ENCODE measurements at regions not wholly inside any gene's neighbourhood (a gene's known extent, or its start where the extent isn't known, plus 50 kb on each side); places are given as distances from the start of the nearest gene placed in this dataset.

- H4K20me1 ChIP-seq: no peaks in the 10 kb centered on the region
- H3K27ac ChIP-seq: no peak overlapping the region
- no peaks in the 10 kb centered on the region for H3K9me3 ChIP-seq
- H3K4me1 ChIP-seq: no peaks in the 10 kb centered on the region
- TF ChIP-seq Cebpa-rat (IDR thresholded peaks at IDR 0.05): no peak
- no peak overlapping the region for H3K4me2 ChIP-seq
- no peaks in the 10 kb centered on the region for H3K27me3 ChIP-seq
- H3K36me3 ChIP-seq: no peaks in the 10 kb centered on the region
- no peak overlapping the region for H3K9ac ChIP-seq
- no peak overlapping the region for H3K4me3 ChIP-seq
Measured at GRCh38 chr10:57988964-57989363, 278.7 kb downstream of the IPMK start.

- Histone ChIP-seq H3K27me3 (no peaks in the 10 kb centered on the region), H3K9me3 (no peaks in the 10 kb centered on the region), H4K20me1 (no peaks in the 10 kb centered on the region), H3K36me3 (no peaks in the 10 kb centered on the region), H3K4me3 (no peak overlapping the region), H3K4me2 (no peak overlapping the region), H3K27ac (no peak overlapping the region), H3K9ac (no peak overlapping the region), H3K4me1 (no peaks in the 10 kb centered on the region)
- no peak for TF ChIP-seq Cebpa-rat (IDR thresholded peaks at IDR 0.05)
Measured at GRCh38 chr10:57987055-57987721, 280.5 kb downstream of the IPMK start.

- no peaks in the 10 kb centered on the region for H3K9me3 ChIP-seq
- no peaks in the 10 kb centered on the region for H3K36me3 ChIP-seq
- H3K9ac ChIP-seq: no peak overlapping the region
- no peak overlapping the region for H3K4me3 ChIP-seq
- no peak overlapping the region for H3K27ac ChIP-seq
- no peak for TF ChIP-seq Cebpa-rat (IDR thresholded peaks at IDR 0.05)
- no peaks in the 10 kb centered on the region for H3K4me1 ChIP-seq
- H3K27me3 ChIP-seq: no peaks in the 10 kb centered on the region
- H4K20me1 ChIP-seq: no peaks in the 10 kb centered on the region
- no peak overlapping the region for H3K4me2 ChIP-seq
Measured at GRCh38 chr10:57986422-57986821, 281.3 kb downstream of the IPMK start.

GRCh38 chr10:57983281-57983791, 284.4 kb downstream of the IPMK start:
- H3K9ac ChIP-seq: no peak overlapping the region
- H3K4me3 ChIP-seq: no peak overlapping the region
- H3K4me2 ChIP-seq: no peak overlapping the region
- H3K9me3 ChIP-seq: no peaks in the 10 kb centered on the region
- no peaks in the 10 kb centered on the region for H4K20me1 ChIP-seq
- H3K27me3 ChIP-seq: no peaks in the 10 kb centered on the region
- no peaks in the 10 kb centered on the region for H3K36me3 ChIP-seq
- no peak for TF ChIP-seq Cebpa-rat (IDR thresholded peaks at IDR 0.05)
- no peaks in the 10 kb centered on the region for H3K4me1 ChIP-seq
- no peak overlapping the region for H3K27ac ChIP-seq

GRCh38 chr10:57982091-57982490, 285.6 kb downstream of the IPMK start:
- Histone ChIP-seq H4K20me1 (no peaks in the 10 kb centered on the region), H3K9me3 (no peaks in the 10 kb centered on the region), H3K4me3 (no peak overlapping the region)

DNA sequence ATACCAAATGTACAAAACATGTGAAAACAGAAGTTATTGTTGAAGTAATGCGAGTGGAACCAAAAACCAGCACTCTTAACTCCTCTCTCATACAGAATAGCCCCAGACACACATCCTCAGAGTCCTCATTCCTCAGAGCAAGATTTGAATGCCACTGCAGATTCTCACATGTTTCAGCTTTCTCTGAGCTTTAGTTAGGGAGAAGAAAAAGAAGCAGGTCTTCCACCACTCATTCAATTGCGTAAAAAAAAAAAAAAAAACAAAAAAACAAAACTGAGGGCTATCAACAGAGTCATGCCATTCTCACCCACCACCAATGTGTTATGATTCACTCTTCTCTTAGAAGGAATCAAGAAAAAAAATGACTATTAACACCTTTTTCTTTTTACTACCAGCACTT, 287.7 kb downstream of the IPMK start:
- H3K27me3 ChIP-seq: no peaks in the 10 kb centered on the region
- no peak overlapping the region for H3K4me3 ChIP-seq
- no peaks in the 10 kb centered on the region for H3K9me3 ChIP-seq
- H3K36me3 ChIP-seq: no peaks in the 10 kb centered on the region
- H4K20me1 ChIP-seq: no peaks in the 10 kb centered on the region
- no peak for TF ChIP-seq Cebpa-rat (IDR thresholded peaks at IDR 0.05)
- no peak overlapping the region for H3K4me2 ChIP-seq
- no peak overlapping the region for H3K9ac ChIP-seq
- H3K4me1 ChIP-seq: no peaks in the 10 kb centered on the region
- no peak overlapping the region for H3K27ac ChIP-seq

More at GRCh38 chr10:57982091-57982490, 285.6 kb downstream of the IPMK start:
- Histone ChIP-seq H3K27me3 (no peaks in the 10 kb centered on the region), H3K4me1 (no peaks in the 10 kb centered on the region), H3K4me2 (no peak overlapping the region), H3K9ac (no peak overlapping the region), H3K36me3 (no peaks in the 10 kb centered on the region), H3K27ac (no peak overlapping the region)
- TF ChIP-seq Cebpa-rat (IDR thresholded peaks at IDR 0.05): no peak

DNA sequence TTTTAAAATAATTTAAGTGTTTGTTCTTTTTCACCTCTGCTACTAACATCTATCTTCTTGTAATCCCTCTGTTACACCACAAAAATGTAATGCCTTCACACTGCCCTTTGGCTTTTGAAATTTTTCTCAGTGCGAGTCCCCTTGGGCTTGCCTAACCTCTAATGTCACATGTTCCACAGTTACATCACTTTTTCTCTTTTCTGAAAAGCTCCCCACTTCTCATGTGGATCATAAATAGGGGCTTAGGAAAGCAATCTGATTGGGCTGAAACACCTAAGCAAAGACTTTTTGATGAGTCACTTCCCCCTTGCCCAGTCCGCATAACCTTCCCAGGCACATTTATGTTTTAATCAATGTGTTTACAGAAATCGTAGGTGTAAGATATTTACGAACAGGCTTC, 288.2 kb downstream of the IPMK start:
- no peak overlapping the region for H3K9ac ChIP-seq
- H3K4me3 ChIP-seq: no peak overlapping the region
- H4K20me1 ChIP-seq: no peaks in the 10 kb centered on the region
- H3K36me3 ChIP-seq: no peaks in the 10 kb centered on the region
- no peaks in the 10 kb centered on the region for H3K27me3 ChIP-seq
- H3K4me1 ChIP-seq: no peaks in the 10 kb centered on the region
- no peaks in the 10 kb centered on the region for H3K9me3 ChIP-seq
- no peak overlapping the region for H3K27ac ChIP-seq
- no peak overlapping the region for H3K4me2 ChIP-seq
- TF ChIP-seq Cebpa-rat (IDR thresholded peaks at IDR 0.05): no peak

DNA sequence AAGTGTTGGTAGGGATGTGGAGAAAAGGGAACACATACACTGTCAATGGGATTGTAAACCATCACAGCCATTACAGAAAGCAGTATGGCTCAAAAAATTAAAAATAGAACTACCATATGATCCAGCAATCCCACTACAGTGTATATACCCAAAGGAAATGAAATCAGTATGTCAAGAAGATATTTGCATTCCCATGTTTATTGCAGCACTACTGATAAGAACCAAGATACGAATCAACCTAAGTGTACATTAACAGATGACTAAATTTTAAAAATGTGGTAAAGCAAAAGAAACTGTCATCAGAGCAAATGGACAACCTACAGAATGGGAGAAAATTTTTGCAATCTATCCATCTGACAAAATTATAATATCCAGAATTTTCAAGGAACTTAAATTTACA, 290.4 kb downstream of the IPMK start:
- Histone ChIP-seq H3K9me3 (no peaks in the 10 kb centered on the region), H3K9ac (no peak overlapping the region), H3K4me3 (no peak overlapping the region), H3K27me3 (no peaks in the 10 kb centered on the region), H3K27ac (no peak overlapping the region), H4K20me1 (no peaks in the 10 kb centered on the region), H3K36me3 (no peaks in the 10 kb centered on the region), H3K4me2 (no peak overlapping the region), H3K4me1 (no peaks in the 10 kb centered on the region)
- TF ChIP-seq Cebpa-rat (IDR thresholded peaks at IDR 0.05): no peak

DNA sequence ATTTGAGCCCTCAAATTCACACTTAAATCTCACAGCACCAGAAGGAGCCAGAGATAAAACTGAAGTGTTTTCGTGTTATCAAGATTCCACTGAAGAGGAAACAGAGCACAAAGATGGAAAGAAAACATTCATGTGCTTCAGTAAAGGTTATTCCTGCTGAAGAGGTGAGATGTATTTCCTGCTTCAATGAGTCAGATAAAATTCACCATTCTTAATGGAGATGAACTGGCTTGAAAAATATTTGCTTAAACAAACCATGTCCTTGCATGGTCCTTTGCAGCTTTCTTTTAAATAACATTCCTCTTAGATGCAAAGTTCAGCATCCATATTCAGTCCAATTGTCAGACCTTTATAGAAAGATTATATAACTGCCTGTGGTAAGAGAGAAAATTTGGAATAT, 294.2 kb downstream of the IPMK start:
- no peaks in the 10 kb centered on the region for H3K9me3 ChIP-seq
- no peak overlapping the region for H3K27ac ChIP-seq
- no peak for TF ChIP-seq Cebpa-rat (IDR thresholded peaks at IDR 0.05)
- no peak overlapping the region for H3K9ac ChIP-seq
- H3K36me3 ChIP-seq: no peaks in the 10 kb centered on the region
- no peak overlapping the region for H3K4me3 ChIP-seq
- no peaks in the 10 kb centered on the region for H3K27me3 ChIP-seq
- no peaks in the 10 kb centered on the region for H4K20me1 ChIP-seq
- H3K4me2 ChIP-seq: no peak overlapping the region
- H3K4me1 ChIP-seq: no peaks in the 10 kb centered on the region

- no peak overlapping the region for H3K4me2 ChIP-seq
- no peak overlapping the region for H3K9ac ChIP-seq
- no peaks in the 10 kb centered on the region for H3K4me1 ChIP-seq
- no peak overlapping the region for H3K4me3 ChIP-seq
- H3K27me3 ChIP-seq: no peaks in the 10 kb centered on the region
- no peaks in the 10 kb centered on the region for H4K20me1 ChIP-seq
- no peaks in the 10 kb centered on the region for H3K36me3 ChIP-seq
- H3K27ac ChIP-seq: no peak overlapping the region
- no peak for TF ChIP-seq Cebpa-rat (IDR thresholded peaks at IDR 0.05)
- no peaks in the 10 kb centered on the region for H3K9me3 ChIP-seq
Measured at GRCh38 chr10:57972783-57973182, 294.9 kb downstream of the IPMK start.

All from BLaER1 (cell line).